GM23248 (cell line): ENCODE measurements at regions not wholly inside any gene's neighbourhood (a gene's known extent, or its start where the extent isn't known, plus 50 kb on each side); places are given as distances from the start of the nearest gene placed in this dataset.

Experiments used
- EZH2 ChIP-seq: fragments of 200-600 bp; sonication (generic); IDR thresholded peaks from 2 replicates; pipeline ENCODE4 v1.6.1; 2018; ENCODE audit warnings: antibody characterized with exemption, mild to moderate bottlenecking; ENCODE audit not compliant: insufficient read depth, poor library complexity, severe bottlenecking
- EZH2phosphoT487 ChIP-seq: fragments of 200-600 bp; sonication (generic); IDR thresholded peaks from 2 replicates; pipeline ENCODE4 v1.6.1; 2018; ENCODE audit warnings: antibody characterized with exemption, moderate library complexity, mild to moderate bottlenecking, low read depth; ENCODE audit not compliant: insufficient read depth

DNA sequence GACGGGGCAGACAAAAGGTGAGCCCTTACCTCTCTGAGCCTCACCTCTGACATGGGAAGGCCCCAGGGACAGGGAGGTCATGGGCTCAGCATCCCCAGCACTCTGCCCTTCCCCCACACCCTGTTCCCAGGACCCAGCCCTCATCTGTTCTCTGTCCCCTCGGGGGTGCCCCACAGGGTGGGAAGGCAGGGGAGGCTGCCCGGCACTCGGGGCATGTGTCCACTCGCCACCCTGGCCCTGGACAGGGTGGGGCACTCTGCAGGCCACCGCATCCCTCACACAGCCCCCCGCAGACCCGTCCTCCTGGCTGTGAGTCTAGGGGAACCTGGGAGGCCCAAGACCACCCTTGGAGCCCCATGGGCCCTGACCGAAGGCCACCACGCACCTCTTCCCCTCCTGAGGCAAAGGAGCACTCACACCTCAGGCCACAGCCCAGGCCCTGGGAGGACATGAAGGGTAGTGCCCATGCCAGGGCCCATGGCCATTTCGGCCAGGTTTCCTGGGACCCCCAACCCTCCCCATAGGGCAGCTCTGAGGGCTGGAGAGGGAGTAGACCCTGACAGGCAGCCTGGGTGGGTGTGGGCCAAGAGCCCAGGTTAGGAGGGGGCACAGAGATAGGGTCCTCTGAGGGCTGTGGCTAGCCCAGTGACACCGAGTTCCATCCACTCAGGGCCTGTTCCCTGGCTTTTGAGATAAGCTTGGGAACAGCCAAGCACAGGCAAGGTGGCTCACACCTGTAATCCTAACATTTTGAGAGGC is 193.1 kb downstream of the IGLL1 start:
- no peak for TF ChIP-seq EZH2phosphoT487
- no peak for TF ChIP-seq EZH2
